Central memory CD8-positive, alpha-beta T cell (primary cell): ENCODE measurements at regions not wholly inside any gene's neighbourhood (a gene's known extent, or its start where the extent isn't known, plus 50 kb on each side); places are given as distances from the start of the nearest gene placed in this dataset.
"Not testable (repeated sequence)": the region's sequence is repeated elsewhere in the genome, so short reads cannot be mapped to it uniquely, and the experiment has no call there.

Experiments used
- ATAC-seq: fragments of 150-1000 bp; cut with Tn5 transposase; replicated peaks from 2 replicates; pipeline ENCODE4 v1.10.0; 2022; ENCODE audit warnings: mild to moderate bottlenecking, moderate FRiP score, moderate number of reproducible peaks; ENCODE audit not compliant: poor library complexity, severe bottlenecking; ENCODE audit errors: extremely low read depth
- DNase-seq, 2 donors: peaks; one replicate each; pipeline ENCODE4 v3.0.0; 2021; ENCODE audit warnings: low spot score in 2 of 2
- H3K27ac Mint-ChIP-seq: one replicate; pipeline ENCODE4 v1.8.0; 2022; ENCODE audit warnings: low read depth, mild to moderate bottlenecking, moderate library complexity, mixed read lengths
- H3K27me3 Mint-ChIP-seq: one replicate; pipeline ENCODE4 v1.8.0; 2022; ENCODE audit warnings: mixed read lengths
- H3K36me3 Mint-ChIP-seq: one replicate; pipeline ENCODE4 v1.8.0; 2022; ENCODE audit warnings: mild to moderate bottlenecking, moderate library complexity, mixed read lengths; ENCODE audit not compliant: insufficient read depth
- H3K4me1 Mint-ChIP-seq: one replicate; pipeline ENCODE4 v1.8.0; 2022; ENCODE audit warnings: mixed read lengths
- H3K4me3 Mint-ChIP-seq: one replicate; pipeline ENCODE4 v1.8.0; 2022; ENCODE audit warnings: mild to moderate bottlenecking, moderate library complexity, mixed read lengths
- H3K9me3 Mint-ChIP-seq: one replicate; pipeline ENCODE4 v1.8.0; 2022; ENCODE audit warnings: mixed read lengths

DNA sequence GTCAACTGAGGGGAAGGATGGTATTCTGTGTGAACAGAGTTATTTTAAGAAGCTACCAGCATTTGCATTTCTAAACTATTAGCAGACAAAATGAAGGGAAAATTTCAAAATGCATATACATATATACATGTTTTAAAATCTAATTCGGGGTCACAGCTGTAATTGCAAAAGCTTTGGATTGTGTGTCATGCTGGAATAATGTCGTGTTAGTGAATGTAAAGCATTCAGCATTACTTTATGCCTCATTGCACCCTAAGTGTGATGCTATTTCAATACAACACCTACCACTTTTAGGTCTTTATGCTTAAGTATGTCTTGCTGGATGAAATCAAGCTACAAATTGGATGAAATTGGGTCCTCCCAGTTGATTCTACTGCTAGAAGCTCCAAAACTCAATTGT lies 687.6 kb upstream of the MEF2C start:
- Mint-ChIP-seq H3K9me3 (peaks cover 12% of the 10 kb centered on the region), H3K36me3 (no peaks in the 10 kb centered on the region), H3K4me1 (no peaks in the 10 kb centered on the region), H3K27me3 (no peaks in the 10 kb centered on the region), H3K4me3 (no peak overlapping the region), H3K27ac (no peak overlapping the region)
- ATAC-seq (no peak), DNase-seq (no peak)

DNA sequence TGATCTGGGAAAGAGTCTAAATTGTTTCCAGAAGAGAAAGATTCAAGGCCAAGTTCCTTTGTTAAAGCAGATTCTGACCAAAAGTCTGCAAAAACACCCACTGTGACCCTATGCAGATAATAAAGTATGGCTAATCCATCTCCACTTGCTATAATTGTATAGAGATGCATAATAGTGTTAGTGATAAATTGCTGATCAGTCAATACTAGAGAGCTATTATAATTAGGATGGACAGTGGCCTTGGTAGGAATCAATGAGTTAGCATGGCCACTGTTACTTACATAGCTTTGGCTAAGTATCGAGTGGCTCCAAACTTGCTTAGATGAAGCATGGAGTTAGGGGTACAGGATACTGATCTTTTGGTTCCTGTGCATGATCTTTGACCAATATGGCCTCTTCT lies 683.4 kb upstream of the MEF2C start:
- H3K9me3 Mint-ChIP-seq: peaks cover 6% of the 10 kb centered on the region
- DNase-seq (no peak), ATAC-seq (no peak)
- no peaks in the 10 kb centered on the region for H3K27me3 Mint-ChIP-seq
- H3K36me3 Mint-ChIP-seq: no peaks in the 10 kb centered on the region
- no peak overlapping the region for H3K27ac Mint-ChIP-seq
- H3K4me3 Mint-ChIP-seq: no peak overlapping the region
- no peaks in the 10 kb centered on the region for H3K4me1 Mint-ChIP-seq

DNA sequence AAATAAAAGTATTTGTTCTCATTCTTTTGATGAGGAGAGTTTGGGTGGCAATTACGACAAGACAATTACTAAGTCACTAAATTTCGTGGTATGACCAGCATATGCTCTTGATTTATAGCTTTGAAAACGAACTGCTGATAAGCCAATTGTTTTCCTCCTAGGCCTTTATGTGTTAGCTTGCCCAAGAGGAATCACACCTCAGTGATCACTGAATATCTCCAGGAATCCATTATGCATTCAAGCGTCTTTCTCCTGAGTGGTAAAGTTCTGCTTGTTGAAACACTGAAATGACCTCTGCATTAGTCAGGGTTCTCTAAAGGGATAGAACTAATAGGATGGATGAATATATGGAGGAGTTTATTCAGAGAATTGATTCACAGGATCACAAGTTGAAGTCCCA lies 677.7 kb upstream of the MEF2C start:
- no peaks in the 10 kb centered on the region for H3K36me3 Mint-ChIP-seq

DNA sequence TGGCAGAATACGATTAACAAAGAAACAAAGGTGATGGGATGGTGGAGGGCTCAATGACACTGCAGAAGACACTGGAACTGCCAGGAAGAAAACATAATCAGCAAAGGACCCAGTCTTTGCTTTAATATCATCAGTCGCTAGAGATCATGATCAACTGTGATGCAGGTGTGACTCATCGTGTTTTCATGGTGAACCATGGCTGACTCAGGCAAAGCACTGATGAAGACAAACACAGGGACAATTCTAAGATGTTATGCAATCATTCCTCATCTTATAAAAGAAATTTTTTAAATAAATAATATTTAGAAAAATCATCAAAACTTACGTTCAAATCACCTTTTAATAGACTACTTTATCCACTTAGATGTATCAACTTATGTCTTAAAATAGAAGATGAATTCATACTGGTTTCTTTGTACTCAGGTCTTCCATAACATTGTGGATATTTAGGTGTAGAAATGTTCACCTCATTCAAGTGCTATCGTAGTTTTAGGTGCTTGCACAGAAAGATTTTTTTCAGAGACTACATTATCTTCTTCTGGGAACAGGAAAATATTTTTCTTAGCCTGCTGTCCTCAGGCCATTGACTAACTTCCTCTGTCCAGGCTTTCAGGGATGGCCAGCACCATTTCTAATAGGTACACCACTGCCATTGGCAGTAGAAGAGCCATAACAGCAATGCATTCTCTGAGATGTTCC lies 673.4 kb upstream of the MEF2C start:
- H3K9me3 Mint-ChIP-seq: peaks cover 5% of the 10 kb centered on the region
- H3K27ac Mint-ChIP-seq: no peak overlapping the region
- no peak for DNase-seq
- no peaks in the 10 kb centered on the region for H3K36me3 Mint-ChIP-seq
- H3K4me3 Mint-ChIP-seq: no peak overlapping the region
- H3K4me1 Mint-ChIP-seq: no peaks in the 10 kb centered on the region
- ATAC-seq: no peak
- H3K27me3 Mint-ChIP-seq: no peaks in the 10 kb centered on the region

More for the DNA sequence above, 677.7 kb upstream of the MEF2C start:
- Mint-ChIP-seq H3K27ac (no peak overlapping the region), H3K27me3 (no peaks in the 10 kb centered on the region), H3K9me3 (peaks cover 5% of the 10 kb centered on the region), H3K4me1 (no peaks in the 10 kb centered on the region), H3K4me3 (no peak overlapping the region)
- ATAC-seq: no peak
- no peak for DNase-seq

DNA sequence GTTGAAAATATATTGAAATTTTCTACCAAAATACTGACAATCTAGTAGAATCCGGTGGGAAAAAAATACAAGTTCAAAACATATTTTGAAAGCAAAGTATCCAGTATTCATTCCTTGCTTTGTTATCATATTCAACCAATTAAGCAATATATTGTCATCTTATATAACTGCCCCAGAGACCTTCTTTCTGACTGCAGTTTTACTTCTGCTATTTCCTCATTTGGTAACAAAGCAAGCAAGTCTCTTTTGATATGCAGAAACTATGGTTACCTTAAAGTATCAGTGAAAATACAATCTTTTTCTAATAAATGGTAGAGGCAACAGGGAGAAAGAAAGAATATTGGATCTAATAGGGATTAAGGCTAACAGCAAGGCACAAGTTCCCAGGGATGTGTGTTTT lies 663.7 kb upstream of the MEF2C start:
- ATAC-seq (no peak), DNase-seq (no peak)
- Mint-ChIP-seq H3K4me3 (no peak overlapping the region), H3K9me3 (peaks cover 9% of the 10 kb centered on the region), H3K27ac (no peak overlapping the region), H3K27me3 (no peaks in the 10 kb centered on the region), H3K4me1 (no peaks in the 10 kb centered on the region), H3K36me3 (no peaks in the 10 kb centered on the region)

DNA sequence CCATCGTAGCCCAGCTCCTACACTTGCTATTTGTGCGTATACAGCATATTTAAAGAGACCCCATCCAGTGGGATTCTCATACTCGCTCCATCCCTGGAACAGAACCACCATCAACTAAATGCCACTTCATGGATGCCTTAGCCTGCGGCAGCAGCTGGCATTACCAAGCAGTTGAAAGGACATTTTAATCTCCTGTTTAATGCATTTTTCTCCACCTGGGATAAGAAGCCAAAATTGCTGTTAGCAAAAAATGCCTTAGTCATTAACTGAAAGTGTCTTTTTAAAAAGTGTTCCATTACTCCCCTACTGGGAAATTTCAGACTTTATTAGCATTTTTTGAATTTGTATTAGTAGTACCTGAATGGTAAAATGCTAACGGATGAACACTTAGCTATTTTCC lies 662.6 kb upstream of the MEF2C start:
- Mint-ChIP-seq H3K4me3 (no peak overlapping the region), H3K36me3 (no peaks in the 10 kb centered on the region), H3K4me1 (no peaks in the 10 kb centered on the region), H3K27me3 (no peaks in the 10 kb centered on the region), H3K9me3 (peaks cover 9% of the 10 kb centered on the region), H3K27ac (no peak overlapping the region)
- ATAC-seq (no peak), DNase-seq (no peak)

DNA sequence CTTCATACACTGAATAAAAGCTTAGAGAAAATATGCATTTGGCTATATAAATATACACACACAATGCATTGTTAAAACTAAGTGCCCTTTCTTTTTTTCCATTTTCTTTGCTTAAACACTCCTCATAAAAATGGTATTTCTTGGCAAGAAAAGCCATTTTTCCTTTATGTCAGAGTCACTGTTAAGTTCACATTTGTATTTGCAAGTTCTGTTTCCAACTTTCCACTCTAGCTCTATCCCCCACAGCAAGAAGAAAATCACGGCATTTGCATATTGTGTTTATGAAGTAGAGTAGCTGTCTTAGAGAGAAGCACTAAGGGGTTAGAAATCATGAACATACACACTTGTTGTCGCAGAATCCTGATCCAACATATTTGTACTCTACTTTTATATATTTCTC lies 662.1 kb upstream of the MEF2C start:
- DNase-seq: no peak
- no peak overlapping the region for H3K4me3 Mint-ChIP-seq
- peaks cover 9% of the 10 kb centered on the region for H3K9me3 Mint-ChIP-seq
- no peaks in the 10 kb centered on the region for H3K4me1 Mint-ChIP-seq
- no peaks in the 10 kb centered on the region for H3K27me3 Mint-ChIP-seq
- no peak for ATAC-seq
- no peak overlapping the region for H3K27ac Mint-ChIP-seq
- H3K36me3 Mint-ChIP-seq: no peaks in the 10 kb centered on the region

DNA sequence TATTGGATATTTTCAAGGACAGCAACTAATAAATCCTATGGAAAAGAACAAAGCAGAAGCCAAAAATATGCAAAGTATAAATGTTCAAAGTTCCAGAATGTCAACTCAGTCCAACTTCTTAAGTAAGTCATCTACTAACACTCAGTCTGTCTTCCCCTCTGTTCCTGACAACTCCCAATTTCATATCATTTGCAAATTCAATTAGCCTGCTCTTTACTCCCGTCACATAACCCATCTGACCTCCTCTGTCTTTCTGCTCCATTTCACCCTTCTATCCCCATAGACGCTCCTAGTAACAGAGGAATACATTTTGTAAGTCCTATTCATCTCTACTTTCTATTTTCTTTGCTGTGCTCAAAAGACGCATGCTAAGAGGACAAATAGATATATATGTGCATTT lies 659.8 kb upstream of the MEF2C start:
- Mint-ChIP-seq H3K27ac (no peak overlapping the region), H3K9me3 (peaks cover 6% of the 10 kb centered on the region), H3K36me3 (no peaks in the 10 kb centered on the region), H3K4me3 (no peak overlapping the region), H3K27me3 (no peaks in the 10 kb centered on the region), H3K4me1 (no peaks in the 10 kb centered on the region)
- ATAC-seq: no peak
- DNase-seq: no peak

DNA sequence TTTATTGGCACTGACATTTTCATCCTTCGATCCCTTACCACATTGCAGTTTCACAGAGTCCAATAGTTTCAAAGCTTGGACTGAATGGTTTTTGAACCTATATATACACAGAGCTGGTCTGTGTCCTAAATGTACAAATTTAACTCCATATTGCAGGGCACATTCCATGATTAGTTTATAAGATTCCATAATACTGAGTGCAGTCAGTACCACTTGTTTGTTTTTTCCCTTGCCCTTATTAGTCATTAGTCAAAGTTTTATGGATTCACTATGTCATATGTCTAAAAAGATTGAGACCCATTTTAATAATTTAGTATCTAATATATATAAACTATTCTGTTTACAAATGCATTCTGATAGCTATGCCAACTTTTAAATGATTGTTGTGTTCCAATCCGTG lies 654.8 kb upstream of the MEF2C start:
- Mint-ChIP-seq H3K27me3 (no peaks in the 10 kb centered on the region), H3K27ac (no peak overlapping the region), H3K36me3 (no peaks in the 10 kb centered on the region), H3K9me3 (peaks cover 28% of the 10 kb centered on the region), H3K4me1 (no peaks in the 10 kb centered on the region), H3K4me3 (no peak overlapping the region)
- ATAC-seq (no peak), DNase-seq (no peak)

DNA sequence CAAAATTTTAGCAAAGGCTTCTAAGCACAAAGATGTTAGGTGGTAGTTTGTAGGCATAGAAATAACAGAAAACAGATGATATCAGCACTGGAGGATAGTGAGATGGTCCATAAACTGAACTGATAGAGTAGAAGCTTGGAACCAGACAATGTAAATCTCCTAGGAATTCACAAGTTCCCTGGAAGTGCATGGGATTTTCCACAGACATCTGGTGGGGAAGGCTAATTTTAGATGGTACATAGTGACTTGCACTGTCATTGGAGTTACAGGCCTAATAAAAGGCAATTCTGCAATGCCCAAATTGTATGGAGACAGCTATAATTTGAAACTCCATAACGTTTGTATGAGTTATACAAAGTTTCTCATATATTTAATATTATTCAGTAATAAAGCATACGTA lies 653.0 kb upstream of the MEF2C start:
- Mint-ChIP-seq H3K27me3 (no peaks in the 10 kb centered on the region), H3K4me1 (no peaks in the 10 kb centered on the region), H3K36me3 (no peaks in the 10 kb centered on the region), H3K9me3 (peaks cover 28% of the 10 kb centered on the region), H3K27ac (no peak overlapping the region), H3K4me3 (no peak overlapping the region)
- DNase-seq: no peak
- ATAC-seq: no peak

DNA sequence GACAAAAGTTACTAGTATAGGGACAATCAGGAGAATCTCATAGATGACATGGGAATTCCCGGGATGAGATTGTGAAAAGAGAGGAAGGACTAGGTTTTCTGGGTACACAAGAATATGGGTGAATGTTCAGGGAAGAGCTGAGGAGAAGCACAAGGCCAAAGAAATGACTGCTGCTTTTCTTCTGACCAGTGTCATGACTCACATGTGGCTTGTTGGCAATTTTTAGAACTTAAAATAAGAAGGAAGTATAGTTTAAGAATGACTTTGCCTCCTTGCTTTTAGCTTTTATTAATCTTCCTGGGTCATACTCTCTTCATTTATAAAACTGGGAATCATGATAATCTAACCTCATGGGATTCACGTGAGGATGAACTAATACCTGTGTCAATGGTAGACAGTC lies 652.4 kb upstream of the MEF2C start:
- Mint-ChIP-seq H3K9me3 (peaks cover 28% of the 10 kb centered on the region), H3K36me3 (no peaks in the 10 kb centered on the region), H3K27me3 (no peaks in the 10 kb centered on the region), H3K4me3 (no peak overlapping the region), H3K4me1 (no peaks in the 10 kb centered on the region), H3K27ac (no peak overlapping the region)
- DNase-seq (no peak), ATAC-seq (no peak)

DNA sequence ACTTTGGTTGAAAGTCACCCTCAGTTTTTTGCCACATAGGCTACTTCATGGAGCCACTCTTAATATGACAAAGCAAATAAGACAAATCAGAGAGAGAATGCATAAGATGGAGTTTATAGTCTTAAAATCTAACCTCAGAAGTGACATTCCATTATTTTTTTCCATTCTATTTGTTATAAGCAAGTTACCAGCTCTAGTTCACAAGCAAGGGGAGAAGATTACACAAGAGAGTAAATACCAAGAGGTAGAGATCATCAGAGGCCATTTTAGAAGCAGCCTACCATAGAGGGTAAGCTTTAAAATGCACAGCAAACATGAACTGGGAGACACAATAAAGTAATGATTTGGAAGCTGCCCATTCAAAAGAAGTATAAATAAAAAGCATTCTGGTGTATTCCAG lies 651.3 kb upstream of the MEF2C start:
- Mint-ChIP-seq H3K4me3 (no peak overlapping the region), H3K4me1 (no peaks in the 10 kb centered on the region), H3K36me3 (no peaks in the 10 kb centered on the region), H3K27me3 (no peaks in the 10 kb centered on the region), H3K9me3 (peaks cover 28% of the 10 kb centered on the region), H3K27ac (no peak overlapping the region)
- DNase-seq: no peak
- ATAC-seq: no peak

DNA sequence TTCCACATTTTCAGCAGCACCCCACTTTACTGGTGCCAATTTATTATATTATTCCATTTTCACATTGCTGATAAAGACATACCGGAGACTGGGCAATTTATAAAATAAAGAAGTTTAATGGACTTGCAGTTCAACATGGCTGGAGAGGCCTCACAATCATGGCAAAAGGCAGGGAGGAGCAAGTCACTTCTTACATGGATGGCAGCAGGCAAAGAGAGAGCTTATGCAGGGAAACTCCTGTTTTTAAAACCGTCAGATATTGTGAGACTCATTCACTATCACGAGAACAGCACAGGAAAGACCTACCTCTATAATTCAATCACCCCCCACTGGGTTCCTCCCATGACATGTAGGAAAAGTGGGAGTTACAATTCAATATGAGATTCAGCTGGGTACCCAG lies 641.8 kb upstream of the MEF2C start:
- Mint-ChIP-seq H3K4me1 (no peaks in the 10 kb centered on the region), H3K27ac (no peak overlapping the region), H3K36me3 (no peaks in the 10 kb centered on the region), H3K27me3 (no peaks in the 10 kb centered on the region), H3K9me3 (peaks cover 14% of the 10 kb centered on the region), H3K4me3 (no peak overlapping the region)
- ATAC-seq (no peak), DNase-seq (no peak)

DNA sequence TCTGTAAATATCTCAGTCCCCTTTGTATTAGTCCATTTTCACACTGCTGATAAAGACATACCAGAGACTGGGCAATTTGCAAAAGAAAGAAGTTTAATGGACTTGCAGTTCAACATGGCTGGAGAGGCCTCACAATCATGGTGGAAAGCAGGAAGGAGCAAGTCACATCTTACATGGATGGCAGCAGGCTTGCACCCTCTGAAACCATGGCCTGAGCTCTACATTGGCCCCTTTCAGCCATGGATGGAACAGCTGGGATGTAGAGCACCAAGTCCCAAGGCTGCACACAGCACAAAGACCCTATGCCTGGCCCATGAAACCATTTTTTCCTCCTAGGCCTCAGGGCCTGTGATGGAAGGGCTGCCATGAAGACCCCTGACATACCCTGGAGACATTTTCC lies 640.9 kb upstream of the MEF2C start:
- H3K4me3 Mint-ChIP-seq, H3K36me3 Mint-ChIP-seq, H3K27ac Mint-ChIP-seq, DNase-seq, ATAC-seq, H3K27me3 Mint-ChIP-seq, H3K4me1 Mint-ChIP-seq: not testable (repeated sequence)
- peaks cover 15% of the 10 kb centered on the region for H3K9me3 Mint-ChIP-seq
